ENCODE measurements at regions not wholly inside any gene's neighbourhood (a gene's known extent, or its start where the extent isn't known, plus 50 kb on each side); places are given as distances from the start of the nearest gene placed in this dataset.

DNA sequence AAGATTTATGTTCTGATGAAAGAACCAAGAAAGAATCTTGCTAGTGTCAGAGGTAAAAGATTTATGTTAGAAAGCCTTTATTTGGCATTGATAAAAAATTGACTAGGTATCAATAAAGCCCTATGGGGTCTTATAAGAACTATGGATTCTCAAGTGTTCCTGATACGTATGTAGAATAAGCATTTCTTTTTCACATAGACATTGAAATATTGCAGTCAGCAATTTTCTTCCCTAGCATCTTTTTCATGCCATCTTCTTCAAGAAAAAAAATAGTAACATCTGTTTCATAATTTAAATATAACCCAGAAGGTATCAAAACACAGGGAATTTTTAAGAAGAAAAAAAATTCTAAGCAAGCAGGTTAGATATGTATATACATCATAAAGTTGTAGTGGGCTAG is 230.6 kb downstream of the CENPW start:
- H3K27me3 Mint-ChIP-seq (ENCODE audit: low read depth): no peaks in the 10 kb centered on the region
- peaks cover 3 to 7% of the 10 kb centered on the region in 2 donors for H3K9me3 Mint-ChIP-seq
- ATAC-seq (replicated peaks in 1 of 2): no peak
- no peak for DNase-seq
- no peak overlapping the region for H3K27ac Mint-ChIP-seq
- H3K4me1 Mint-ChIP-seq (ENCODE audit: low read depth): no peaks in the 10 kb centered on the region
- H3K36me3 Mint-ChIP-seq (ENCODE audit: insufficient read depth in 2 of 2): no peaks in the 10 kb centered on the region
- H3K4me3 Mint-ChIP-seq: no peak overlapping the region

DNA sequence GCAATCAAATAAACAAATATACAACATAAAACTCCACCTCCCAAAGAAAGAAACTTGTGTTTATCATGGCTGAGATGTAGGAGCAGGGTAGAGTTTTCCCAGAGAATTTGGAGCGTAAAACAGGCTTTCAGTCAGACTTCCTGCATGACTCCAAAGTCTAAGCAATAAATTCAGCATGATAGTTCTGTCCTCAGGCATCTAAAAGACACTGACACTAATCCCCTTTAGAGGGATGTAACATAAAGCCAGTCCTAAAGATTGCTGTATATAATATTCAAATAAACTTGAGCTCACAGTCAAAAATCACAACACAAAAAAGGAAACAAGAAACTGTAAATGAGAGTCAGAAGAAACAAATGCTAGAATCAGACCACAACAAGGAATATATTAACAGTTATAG is 234.4 kb downstream of the CENPW start:
- no peaks in the 10 kb centered on the region for H3K36me3 Mint-ChIP-seq (ENCODE audit: insufficient read depth in 2 of 2)

DNA sequence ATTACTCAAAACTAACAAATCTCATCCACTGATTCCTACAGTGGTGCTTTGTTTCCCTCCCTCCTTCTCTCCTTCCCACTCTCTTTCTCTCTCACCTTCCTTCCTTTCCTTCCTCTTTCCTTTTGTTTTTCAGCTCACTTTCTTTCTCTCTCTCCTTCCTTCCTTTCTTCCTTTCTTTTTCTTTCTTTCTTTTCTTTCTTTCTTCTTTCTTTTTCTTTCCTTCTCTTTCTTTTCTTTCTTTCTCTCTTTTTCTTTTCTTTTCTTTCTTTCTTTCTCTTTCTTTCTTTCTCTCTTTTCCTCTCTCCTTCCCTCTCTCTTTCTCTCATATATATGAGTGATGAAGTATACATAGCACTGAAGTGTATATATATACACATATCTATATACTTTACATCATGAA is 241.4 kb downstream of the CENPW start:
- Mint-ChIP-seq H3K27me3 (ENCODE audit: low read depth) (no peaks in the 10 kb centered on the region), H3K9me3 (peaks cover 0 to 2% of the 10 kb centered on the region in 2 donors), H3K4me3 (no peak overlapping the region), H3K27ac (peak overlapping the region; percentile 66), H3K36me3 (ENCODE audit: insufficient read depth in 2 of 2) (no peaks in the 10 kb centered on the region), H3K4me1 (ENCODE audit: low read depth) (no peaks in the 10 kb centered on the region)
- ATAC-seq (replicated peaks in 1 of 2) (no peak), DNase-seq (no peak)

More for the DNA sequence above, 234.4 kb downstream of the CENPW start:
- peaks cover 2 to 3% of the 10 kb centered on the region in 2 donors for H3K9me3 Mint-ChIP-seq
- no peaks in the 10 kb centered on the region for H3K27me3 Mint-ChIP-seq (ENCODE audit: low read depth)
- H3K4me3 Mint-ChIP-seq: no peak overlapping the region
- H3K4me1 Mint-ChIP-seq (ENCODE audit: low read depth): no peaks in the 10 kb centered on the region
- no peak overlapping the region for H3K27ac Mint-ChIP-seq
- DNase-seq (no peak), ATAC-seq (replicated peaks in 1 of 2) (no peak)

DNA sequence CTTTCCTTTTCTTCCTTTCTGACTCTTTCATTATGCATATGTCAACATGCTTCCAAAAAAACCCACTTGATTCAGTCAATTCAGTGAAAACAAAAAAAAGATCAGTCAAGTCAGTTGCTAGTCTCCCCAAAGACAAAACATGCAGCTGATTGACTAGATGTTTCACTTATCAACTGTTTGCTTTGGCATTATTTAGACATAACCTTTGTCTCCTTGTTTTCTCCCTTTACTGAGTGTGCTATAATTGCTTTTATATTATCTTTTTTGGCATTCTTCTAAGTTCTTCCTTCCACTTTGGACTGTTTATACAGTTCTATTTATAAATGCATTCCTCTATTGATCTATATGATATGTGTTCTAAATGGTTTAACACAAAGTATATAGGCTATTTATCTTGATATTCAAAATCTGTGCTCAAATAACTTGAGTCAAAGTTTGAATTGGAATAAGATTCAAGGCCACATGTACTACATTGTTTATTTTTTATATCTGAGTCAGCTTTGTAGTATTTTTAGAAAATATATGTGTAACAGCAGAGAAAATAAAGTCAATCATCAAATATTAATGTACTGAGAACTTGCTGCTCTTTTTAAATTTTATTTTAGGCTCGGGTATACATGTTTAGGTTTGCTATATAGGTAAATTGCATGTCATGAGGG is 260.5 kb downstream of the CENPW start:
- H3K4me3 Mint-ChIP-seq: no peak overlapping the region
- H3K36me3 Mint-ChIP-seq (ENCODE audit: insufficient read depth in 2 of 2): no peaks in the 10 kb centered on the region
- ATAC-seq (replicated peaks in 1 of 2): no peak

DNA sequence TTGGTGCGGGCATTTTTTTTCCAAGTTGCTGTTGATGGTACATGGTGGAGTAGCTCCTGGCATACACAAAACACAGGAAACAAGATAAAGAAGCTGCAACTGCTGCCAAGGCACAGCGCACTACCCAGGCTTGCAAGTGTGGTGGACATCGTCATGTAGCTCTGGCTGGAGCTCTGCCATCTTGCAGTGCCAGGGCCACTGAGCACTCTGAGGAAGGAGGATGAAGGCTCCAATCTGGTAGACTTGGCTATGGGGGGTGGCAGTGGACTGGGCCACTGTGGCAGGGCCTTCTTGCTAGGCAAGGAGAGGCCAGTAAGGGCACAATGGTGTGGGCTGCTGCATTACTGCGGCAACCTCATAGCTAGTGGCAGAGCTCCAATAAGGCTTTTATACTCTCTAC is 263.5 kb downstream of the CENPW start:
- ATAC-seq (replicated peaks in 1 of 2) (no peak), DNase-seq (no peak)
- no peaks in the 10 kb centered on the region for H3K36me3 Mint-ChIP-seq (ENCODE audit: insufficient read depth in 2 of 2)
- H3K4me3 Mint-ChIP-seq: no peak overlapping the region
- no peaks in the 10 kb centered on the region for H3K4me1 Mint-ChIP-seq (ENCODE audit: low read depth)
- no peak overlapping the region for H3K27ac Mint-ChIP-seq
- H3K27me3 Mint-ChIP-seq (ENCODE audit: low read depth): no peaks in the 10 kb centered on the region
- H3K9me3 Mint-ChIP-seq: peaks cover 0 to 3% of the 10 kb centered on the region in 2 donors

More for the DNA sequence above, 260.5 kb downstream of the CENPW start:
- Mint-ChIP-seq H3K27me3 (ENCODE audit: low read depth) (no peaks in the 10 kb centered on the region), H3K4me1 (ENCODE audit: low read depth) (no peaks in the 10 kb centered on the region), H3K27ac (no peak overlapping the region), H3K9me3 (peaks cover 3 to 4% of the 10 kb centered on the region in 2 donors)
- no peak for DNase-seq

DNA sequence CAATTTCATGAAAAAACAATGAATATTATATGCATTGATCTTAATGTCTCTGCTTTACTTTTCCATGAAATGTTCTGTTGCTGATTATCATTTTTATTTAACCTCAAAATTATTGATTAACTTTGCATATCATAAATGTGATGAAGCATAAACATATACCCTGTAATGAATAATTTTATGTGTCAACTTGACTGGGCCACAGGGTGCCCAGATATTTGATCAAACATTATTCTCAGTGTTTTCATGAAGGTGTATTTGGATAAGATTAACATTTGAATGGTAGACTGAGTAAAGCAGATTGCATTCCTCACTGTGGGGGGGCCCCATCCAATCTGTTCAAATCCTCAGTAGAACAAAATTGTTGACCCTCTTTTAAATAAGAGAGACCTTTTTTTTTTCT is 265.2 kb downstream of the CENPW start:
- DNase-seq (no peak), ATAC-seq (replicated peaks in 1 of 2) (no peak)
- Mint-ChIP-seq H3K9me3 (peaks cover 0 to 6% of the 10 kb centered on the region in 2 donors), H3K4me3 (no peak overlapping the region), H3K27ac (no peak overlapping the region), H3K36me3 (ENCODE audit: insufficient read depth in 2 of 2) (no peaks in the 10 kb centered on the region), H3K27me3 (ENCODE audit: low read depth) (no peaks in the 10 kb centered on the region), H3K4me1 (ENCODE audit: low read depth) (no peaks in the 10 kb centered on the region)

DNA sequence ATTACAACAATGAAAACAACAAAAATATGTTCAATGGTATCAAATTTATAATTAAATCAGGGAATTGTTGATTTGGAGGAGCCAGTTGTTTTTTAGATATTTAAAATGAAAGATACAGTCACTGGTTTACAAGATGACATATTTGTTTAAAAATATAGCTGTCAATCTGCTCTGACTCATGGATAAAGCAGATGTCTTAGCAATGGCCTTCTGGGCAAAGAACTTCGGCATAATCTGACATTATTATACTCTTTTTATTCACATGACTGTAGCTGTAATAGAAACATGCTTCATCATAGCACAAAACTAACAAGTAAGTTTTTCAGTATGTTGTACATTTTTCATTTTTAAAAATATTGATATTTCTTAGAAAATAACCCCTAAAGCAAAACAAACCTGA is 267.4 kb downstream of the CENPW start:
- no peaks in the 10 kb centered on the region for H3K36me3 Mint-ChIP-seq (ENCODE audit: insufficient read depth in 2 of 2)
- DNase-seq (no peak), ATAC-seq (replicated peaks in 1 of 2) (no peak)
- no peaks in the 10 kb centered on the region for H3K4me1 Mint-ChIP-seq (ENCODE audit: low read depth)
- peaks cover 2 to 6% of the 10 kb centered on the region in 2 donors for H3K9me3 Mint-ChIP-seq
- no peak overlapping the region for H3K27ac Mint-ChIP-seq
- H3K4me3 Mint-ChIP-seq: no peak overlapping the region
- H3K27me3 Mint-ChIP-seq (ENCODE audit: low read depth): no peaks in the 10 kb centered on the region

DNA sequence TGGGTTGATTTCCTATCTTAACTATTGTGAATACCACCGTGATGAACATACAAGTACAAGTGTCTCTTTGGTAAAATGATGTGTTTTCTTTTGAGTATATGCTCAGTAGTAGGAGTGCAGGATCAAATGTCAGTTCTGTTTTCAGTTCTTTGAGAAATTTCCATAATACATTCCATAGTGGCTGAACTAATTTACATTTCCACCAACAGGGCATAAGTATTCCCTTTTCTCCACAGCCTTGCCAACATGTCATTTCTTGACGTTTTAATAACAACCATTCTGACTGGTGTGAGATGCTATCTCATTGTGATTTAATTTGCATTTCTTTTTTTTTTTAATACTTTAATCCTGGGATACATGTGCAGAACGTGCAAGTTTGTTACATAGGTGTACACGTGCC is 268.8 kb downstream of the CENPW start:
- ATAC-seq (replicated peaks in 1 of 2) (no peak), DNase-seq (no peak)
- Mint-ChIP-seq H3K9me3 (peaks cover 3 to 11% of the 10 kb centered on the region in 2 donors), H3K27me3 (ENCODE audit: low read depth) (no peaks in the 10 kb centered on the region), H3K4me1 (ENCODE audit: low read depth) (no peaks in the 10 kb centered on the region), H3K27ac (no peak overlapping the region), H3K36me3 (ENCODE audit: insufficient read depth in 2 of 2) (no peaks in the 10 kb centered on the region), H3K4me3 (no peak overlapping the region)

DNA sequence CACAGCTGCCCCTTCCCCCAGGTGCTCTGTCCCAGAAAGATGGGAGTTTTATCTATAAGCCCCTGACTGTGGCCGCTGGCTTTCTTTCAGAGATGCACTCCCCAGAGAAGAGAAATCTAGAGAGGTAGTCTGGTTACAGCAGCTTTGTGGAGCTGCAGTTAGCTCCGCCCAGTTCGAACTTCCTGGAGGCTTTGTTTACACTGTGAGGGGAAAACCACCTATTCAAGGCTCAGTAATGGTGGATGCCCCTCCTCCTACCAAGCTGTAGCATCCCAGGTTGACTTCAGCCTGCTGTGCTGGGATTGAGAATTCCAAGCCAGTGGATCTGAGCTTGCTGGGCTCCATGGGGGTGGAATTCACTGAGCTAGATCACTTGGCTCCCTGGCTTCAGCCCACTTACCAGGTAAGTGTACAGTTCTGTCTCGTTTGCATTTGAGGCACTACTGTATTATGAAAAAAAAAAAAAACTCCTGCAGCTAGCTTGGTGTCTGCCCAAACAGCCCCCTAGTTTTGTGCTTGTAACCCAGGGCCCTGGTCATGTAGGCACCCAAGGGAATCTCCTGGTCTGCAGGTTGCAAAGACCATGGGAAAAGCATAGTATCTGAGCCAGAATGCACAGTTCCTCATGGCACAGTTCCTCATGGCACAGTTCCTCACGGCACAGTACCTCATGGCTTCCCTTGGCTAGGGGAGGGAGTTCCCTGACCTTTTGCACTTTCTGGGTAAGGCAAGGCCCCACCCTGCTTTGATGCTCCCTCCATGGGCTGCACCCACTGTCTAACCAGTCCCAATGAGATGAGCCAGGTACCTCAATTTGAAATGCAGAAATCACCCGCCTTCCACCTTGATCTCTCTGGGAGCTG is 275.0 kb downstream of the CENPW start:
- ATAC-seq (replicated peaks in 1 of 2): no peak
- peaks cover 7 to 9% of the 10 kb centered on the region in 2 donors for H3K9me3 Mint-ChIP-seq
- H3K4me1 Mint-ChIP-seq (ENCODE audit: low read depth): no peaks in the 10 kb centered on the region
- no peaks in the 10 kb centered on the region for H3K36me3 Mint-ChIP-seq (ENCODE audit: insufficient read depth in 2 of 2)
- DNase-seq: no peak
- H3K27me3 Mint-ChIP-seq (ENCODE audit: low read depth): no peaks in the 10 kb centered on the region
- H3K4me3 Mint-ChIP-seq: no peak overlapping the region
- H3K27ac Mint-ChIP-seq: no peak overlapping the region

DNA sequence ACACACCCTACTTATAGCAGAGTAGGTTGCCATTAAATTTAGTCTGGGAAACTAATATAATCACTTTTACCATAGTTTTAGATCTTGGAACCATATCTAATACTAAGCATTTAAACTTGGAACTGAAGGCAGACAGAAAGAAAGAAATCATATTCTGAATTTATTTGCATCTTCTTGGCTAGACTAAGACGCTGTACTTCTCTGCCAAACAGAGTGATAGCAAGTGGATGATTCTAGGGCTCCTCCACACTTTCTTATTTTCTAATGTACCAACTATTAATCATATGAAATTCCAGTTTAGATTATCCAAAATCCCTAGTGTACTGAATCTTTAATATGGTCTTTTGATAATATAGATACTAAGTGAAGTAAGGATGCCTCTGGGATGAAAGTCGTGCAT is 277.0 kb downstream of the CENPW start:
- Mint-ChIP-seq H3K4me1 (ENCODE audit: low read depth) (no peaks in the 10 kb centered on the region), H3K27ac (no peak overlapping the region), H3K36me3 (ENCODE audit: insufficient read depth in 2 of 2) (no peaks in the 10 kb centered on the region), H3K4me3 (no peak overlapping the region), H3K27me3 (ENCODE audit: low read depth) (no peaks in the 10 kb centered on the region), H3K9me3 (peaks cover 6 to 7% of the 10 kb centered on the region in 2 donors)
- DNase-seq (no peak), ATAC-seq (replicated peaks in 1 of 2) (no peak)

DNA sequence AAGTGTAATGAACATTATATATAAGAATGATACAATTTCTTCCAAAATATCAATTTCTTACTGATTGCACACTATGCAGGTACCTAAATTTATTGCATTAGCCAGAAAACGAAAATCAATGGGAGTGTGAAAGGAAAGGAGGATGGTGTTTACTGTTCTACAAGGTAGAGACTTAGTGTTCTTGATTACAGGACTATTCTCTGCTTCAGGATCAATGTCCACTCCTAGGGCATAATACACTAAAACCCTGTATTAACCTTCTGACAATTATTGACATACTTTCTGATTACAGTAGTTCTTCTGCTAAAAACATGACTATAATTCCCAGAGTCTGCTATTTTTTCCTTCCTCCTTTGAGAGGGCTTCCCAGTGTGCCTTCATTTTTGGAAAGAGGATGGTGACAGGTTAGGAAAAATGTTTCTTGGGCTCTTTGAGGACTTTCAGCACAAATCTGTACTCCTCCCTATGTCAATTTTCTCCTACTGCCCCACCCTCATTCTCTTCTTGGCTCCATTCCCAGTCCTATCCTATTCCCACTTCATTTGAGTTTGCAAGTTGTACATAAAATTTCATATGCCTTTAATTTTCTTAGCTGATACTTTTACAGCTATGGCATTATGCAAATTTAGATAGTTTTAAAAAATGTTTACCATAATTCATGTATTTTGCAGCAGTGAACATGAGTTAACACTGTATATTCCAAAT is 278.9 kb downstream of the CENPW start:
- Mint-ChIP-seq H3K27ac (no peak overlapping the region), H3K36me3 (ENCODE audit: insufficient read depth in 2 of 2) (no peaks in the 10 kb centered on the region), H3K4me3 (no peak overlapping the region), H3K4me1 (ENCODE audit: low read depth) (no peaks in the 10 kb centered on the region), H3K27me3 (ENCODE audit: low read depth) (no peaks in the 10 kb centered on the region), H3K9me3 (peaks cover 0 to 3% of the 10 kb centered on the region in 2 donors)
- ATAC-seq (replicated peaks in 1 of 2) (no peak), DNase-seq (no peak)

DNA sequence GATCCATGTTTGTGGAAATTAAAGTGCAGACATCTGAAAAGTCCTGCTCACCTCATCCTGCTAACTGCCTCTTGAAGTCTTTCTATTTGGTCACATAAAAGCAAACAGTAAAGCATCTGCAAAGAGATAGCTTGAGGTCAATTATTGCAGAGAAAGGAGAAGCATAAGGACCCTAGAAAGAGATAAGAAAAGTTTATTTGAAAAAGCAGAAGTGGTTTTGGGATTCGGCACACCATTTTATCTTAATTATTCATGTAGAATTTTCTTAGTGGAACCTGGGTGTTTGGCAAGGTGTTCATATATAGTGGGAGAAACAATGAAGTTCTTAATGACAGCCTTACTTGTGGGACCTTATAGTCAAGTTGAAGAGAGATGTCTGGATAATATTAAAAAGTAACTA is 280.8 kb downstream of the CENPW start:
- no peaks in the 10 kb centered on the region for H3K4me1 Mint-ChIP-seq (ENCODE audit: low read depth)
- DNase-seq (no peak), ATAC-seq (replicated peaks in 1 of 2) (no peak)
- no peaks in the 10 kb centered on the region for H3K9me3 Mint-ChIP-seq
- H3K4me3 Mint-ChIP-seq: no peak overlapping the region
- no peaks in the 10 kb centered on the region for H3K36me3 Mint-ChIP-seq (ENCODE audit: insufficient read depth in 2 of 2)
- H3K27ac Mint-ChIP-seq: no peak overlapping the region
- H3K27me3 Mint-ChIP-seq (ENCODE audit: low read depth): no peaks in the 10 kb centered on the region

DNA sequence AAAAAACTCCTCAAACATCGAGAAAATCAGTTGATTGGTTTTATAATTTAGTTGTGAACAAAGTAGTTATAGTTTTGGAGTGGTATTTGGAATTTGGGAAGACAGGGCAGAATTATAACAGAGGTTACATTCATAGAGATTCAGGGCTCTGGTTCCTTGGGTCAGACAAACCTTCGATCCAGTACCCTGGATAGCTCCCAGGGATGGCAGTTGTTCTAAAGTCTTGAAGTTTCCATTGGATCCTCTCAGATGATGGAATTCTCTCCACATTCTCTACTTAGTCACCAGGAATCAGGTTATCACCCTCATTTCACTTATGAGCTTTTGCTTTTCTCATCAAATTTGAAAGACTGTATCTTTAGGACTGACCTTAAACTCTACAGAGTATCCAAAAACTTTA is 285.1 kb downstream of the CENPW start:
- H3K9me3 Mint-ChIP-seq: no peaks in the 10 kb centered on the region
- ATAC-seq (replicated peaks in 1 of 2) (no peak), DNase-seq (no peak)
- H3K4me3 Mint-ChIP-seq: no peak overlapping the region
- no peaks in the 10 kb centered on the region for H3K4me1 Mint-ChIP-seq (ENCODE audit: low read depth)
- H3K27ac Mint-ChIP-seq: no peak overlapping the region
- no peaks in the 10 kb centered on the region for H3K36me3 Mint-ChIP-seq (ENCODE audit: insufficient read depth in 2 of 2)
- H3K27me3 Mint-ChIP-seq (ENCODE audit: low read depth): no peaks in the 10 kb centered on the region
